Right kidney (tissue), 1 donor: ENCODE measurements at regions not wholly inside any gene's neighbourhood (a gene's known extent, or its start where the extent isn't known, plus 50 kb on each side); places are given as distances from the start of the nearest gene placed in this dataset.

Experiments
- DNase-seq: peaks from one replicate; pipeline ENCODE4 v3.0.0-alpha.2; 2016

GRCh38 chr22:49186762-49187161 lies 640.9 kb downstream of the BRD1 start:
- no peak for DNase-seq

- no peak for DNase-seq
Observed at GRCh38 chr22:49186293-49186692, 641.4 kb downstream of the BRD1 start.

- DNase-seq, result no peak
Observed at GRCh38 chr22:49185312-49185969, 642.2 kb downstream of the BRD1 start.

GRCh38 chr22:49184736-49185135 lies 642.9 kb downstream of the BRD1 start:
- DNase-seq, result no peak

GRCh38 chr22:49183826-49184216 lies 643.9 kb downstream of the BRD1 start:
- DNase-seq, result no peak

GRCh38 chr22:49183208-49183825 lies 644.4 kb downstream of the BRD1 start:
- DNase-seq, result no peak

- DNase-seq, result no peak
Observed at GRCh38 chr22:49182416-49182815, 645.3 kb downstream of the BRD1 start.

- no peak for DNase-seq
Observed at GRCh38 chr22:49181942-49182341, 645.7 kb downstream of the BRD1 start.

GRCh38 chr22:49181431-49181830 lies 646.2 kb downstream of the BRD1 start:
- DNase-seq, result no peak

- DNase-seq, result no peak
Observed at GRCh38 chr22:49180683-49181024, 647.0 kb downstream of the BRD1 start.

- no peak for DNase-seq
Observed at GRCh38 chr22:49179886-49180682, 647.6 kb downstream of the BRD1 start.

- no peak for DNase-seq
Observed at GRCh38 chr22:49179175-49179574, 648.5 kb downstream of the BRD1 start.

- no peak for DNase-seq
Observed at GRCh38 chr22:49178246-49179005, 649.2 kb downstream of the BRD1 start.

GRCh38 chr22:49177666-49178065 lies 650.0 kb downstream of the BRD1 start:
- DNase-seq, result no peak

GRCh38 chr22:49176956-49177355 lies 650.7 kb downstream of the BRD1 start:
- DNase-seq, result no peak

- DNase-seq, result no peak
Observed at GRCh38 chr22:49170053-49170452, 657.6 kb downstream of the BRD1 start.

- no peak for DNase-seq
Observed at GRCh38 chr22:49169074-49169744, 658.5 kb downstream of the BRD1 start.

GRCh38 chr22:49168219-49168813 lies 659.4 kb downstream of the BRD1 start:
- no peak for DNase-seq

- no peak for DNase-seq
Observed at GRCh38 chr22:49166746-49167145, 660.9 kb downstream of the BRD1 start.

- no peak for DNase-seq
Observed at GRCh38 chr22:49166211-49166610, 661.5 kb downstream of the BRD1 start.

- DNase-seq, result no peak
Observed at GRCh38 chr22:49164773-49165320, 662.8 kb downstream of the BRD1 start.
